ENCODE measurements at regions not wholly inside any gene's neighbourhood (a gene's known extent, or its start where the extent isn't known, plus 50 kb on each side); places are given as distances from the start of the nearest gene placed in this dataset.

GRCh38 chr10:44828508-44829142 lies 82.5 kb upstream of the TMEM72 start:
- Mint-ChIP-seq H3K36me3 (no peaks in the 10 kb centered on the region), H3K4me3 (no peak overlapping the region), H3K9me3 (no peaks in the 10 kb centered on the region), H3K27ac (no peak overlapping the region), H3K4me1 (peaks cover 4% of the 10 kb centered on the region), H3K27me3 (no peaks in the 10 kb centered on the region)

- H3K4me3 Mint-ChIP-seq: no peak overlapping the region
- H3K9me3 Mint-ChIP-seq: no peaks in the 10 kb centered on the region
- peaks cover 4% of the 10 kb centered on the region for H3K4me1 Mint-ChIP-seq
- H3K27me3 Mint-ChIP-seq: no peaks in the 10 kb centered on the region
- no peak overlapping the region for H3K27ac Mint-ChIP-seq
- H3K36me3 Mint-ChIP-seq: no peaks in the 10 kb centered on the region
Measured at GRCh38 chr10:44829426-44829825, 81.7 kb upstream of the TMEM72 start.

GRCh38 chr10:44830022-44830421 lies 81.1 kb upstream of the TMEM72 start:
- no peaks in the 10 kb centered on the region for H3K9me3 Mint-ChIP-seq
- no peak overlapping the region for H3K27ac Mint-ChIP-seq
- no peaks in the 10 kb centered on the region for H3K27me3 Mint-ChIP-seq
- H3K4me1 Mint-ChIP-seq: peaks cover 4% of the 10 kb centered on the region
- no peak overlapping the region for H3K4me3 Mint-ChIP-seq
- no peaks in the 10 kb centered on the region for H3K36me3 Mint-ChIP-seq

- H3K27me3 Mint-ChIP-seq: no peaks in the 10 kb centered on the region
- H3K4me3 Mint-ChIP-seq: no peak overlapping the region
- no peaks in the 10 kb centered on the region for H3K36me3 Mint-ChIP-seq
- no peaks in the 10 kb centered on the region for H3K9me3 Mint-ChIP-seq
- H3K4me1 Mint-ChIP-seq: peaks cover 4% of the 10 kb centered on the region
- no peak overlapping the region for H3K27ac Mint-ChIP-seq
Measured at GRCh38 chr10:44831581-44831980, 79.6 kb upstream of the TMEM72 start.

GRCh38 chr10:44832595-44833390 lies 78.3 kb upstream of the TMEM72 start:
- Mint-ChIP-seq H3K4me1 (peaks cover 4% of the 10 kb centered on the region), H3K27ac (no peak overlapping the region), H3K36me3 (no peaks in the 10 kb centered on the region), H3K27me3 (no peaks in the 10 kb centered on the region), H3K4me3 (no peak overlapping the region), H3K9me3 (no peaks in the 10 kb centered on the region)

- Mint-ChIP-seq H3K36me3 (no peaks in the 10 kb centered on the region), H3K27me3 (peaks cover 2% of the 10 kb centered on the region), H3K4me3 (no peak overlapping the region), H3K4me1 (peaks cover 4% of the 10 kb centered on the region), H3K27ac (no peak overlapping the region), H3K9me3 (no peaks in the 10 kb centered on the region)
Measured at GRCh38 chr10:44834131-44834530, 77.0 kb upstream of the TMEM72 start.

- Mint-ChIP-seq H3K27ac (no peak overlapping the region), H3K36me3 (no peaks in the 10 kb centered on the region), H3K9me3 (no peaks in the 10 kb centered on the region), H3K4me3 (no peak overlapping the region), H3K27me3 (peaks cover 5% of the 10 kb centered on the region), H3K4me1 (peaks cover 4% of the 10 kb centered on the region)
Measured at GRCh38 chr10:44835300-44835699, 75.8 kb upstream of the TMEM72 start.

GRCh38 chr10:44843484-44843883 lies 67.7 kb upstream of the TMEM72 start:
- H3K4me3 Mint-ChIP-seq: no peak overlapping the region
- no peaks in the 10 kb centered on the region for H3K4me1 Mint-ChIP-seq
- H3K9me3 Mint-ChIP-seq: no peaks in the 10 kb centered on the region
- no peak overlapping the region for H3K27ac Mint-ChIP-seq
- no peaks in the 10 kb centered on the region for H3K36me3 Mint-ChIP-seq
- peaks cover 11% of the 10 kb centered on the region for H3K27me3 Mint-ChIP-seq

GRCh38 chr10:44845361-44846175 lies 65.6 kb upstream of the TMEM72 start:
- H3K9me3 Mint-ChIP-seq: no peaks in the 10 kb centered on the region
- H3K36me3 Mint-ChIP-seq: no peaks in the 10 kb centered on the region
- H3K27me3 Mint-ChIP-seq: peaks cover 6% of the 10 kb centered on the region
- H3K4me3 Mint-ChIP-seq: no peak overlapping the region
- H3K27ac Mint-ChIP-seq: no peak overlapping the region
- H3K4me1 Mint-ChIP-seq: no peaks in the 10 kb centered on the region

- Mint-ChIP-seq H3K27me3 (no peaks in the 10 kb centered on the region), H3K4me1 (no peaks in the 10 kb centered on the region)
Measured at GRCh38 chr10:44847110-44847509, 64.0 kb upstream of the TMEM72 start.

GRCh38 chr10:44848211-44848610 lies 62.9 kb upstream of the TMEM72 start:
- no peaks in the 10 kb centered on the region for H3K36me3 Mint-ChIP-seq
- no peak overlapping the region for H3K27ac Mint-ChIP-seq
- no peaks in the 10 kb centered on the region for H3K27me3 Mint-ChIP-seq
- no peaks in the 10 kb centered on the region for H3K9me3 Mint-ChIP-seq
- no peak overlapping the region for H3K4me3 Mint-ChIP-seq
- no peaks in the 10 kb centered on the region for H3K4me1 Mint-ChIP-seq

More at GRCh38 chr10:44847110-44847509, 64.0 kb upstream of the TMEM72 start:
- H3K27ac Mint-ChIP-seq: no peak overlapping the region
- no peaks in the 10 kb centered on the region for H3K9me3 Mint-ChIP-seq
- H3K4me3 Mint-ChIP-seq: no peak overlapping the region
- no peaks in the 10 kb centered on the region for H3K36me3 Mint-ChIP-seq

GRCh38 chr10:44849936-44850335 lies 61.2 kb upstream of the TMEM72 start:
- no peaks in the 10 kb centered on the region for H3K36me3 Mint-ChIP-seq
- no peak overlapping the region for H3K4me3 Mint-ChIP-seq
- H3K4me1 Mint-ChIP-seq: no peaks in the 10 kb centered on the region
- H3K9me3 Mint-ChIP-seq: no peaks in the 10 kb centered on the region
- no peak overlapping the region for H3K27ac Mint-ChIP-seq
- no peaks in the 10 kb centered on the region for H3K27me3 Mint-ChIP-seq

- Mint-ChIP-seq H3K9me3 (no peaks in the 10 kb centered on the region), H3K36me3 (no peaks in the 10 kb centered on the region), H3K4me3 (no peak overlapping the region), H3K4me1 (no peaks in the 10 kb centered on the region), H3K27me3 (no peaks in the 10 kb centered on the region), H3K27ac (no peak overlapping the region)
Measured at GRCh38 chr10:44850356-44850934, 60.7 kb upstream of the TMEM72 start.

- Mint-ChIP-seq H3K4me1 (no peaks in the 10 kb centered on the region), H3K9me3 (no peaks in the 10 kb centered on the region), H3K27ac (no peak overlapping the region), H3K36me3 (no peaks in the 10 kb centered on the region), H3K4me3 (no peak overlapping the region), H3K27me3 (no peaks in the 10 kb centered on the region)
Measured at GRCh38 chr10:44851413-44851812, 59.7 kb upstream of the TMEM72 start.

GRCh38 chr10:44851881-44852280 lies 59.3 kb upstream of the TMEM72 start:
- H3K4me1 Mint-ChIP-seq: no peaks in the 10 kb centered on the region
- no peak overlapping the region for H3K4me3 Mint-ChIP-seq
- no peak overlapping the region for H3K27ac Mint-ChIP-seq
- H3K36me3 Mint-ChIP-seq: no peaks in the 10 kb centered on the region
- no peaks in the 10 kb centered on the region for H3K9me3 Mint-ChIP-seq
- no peaks in the 10 kb centered on the region for H3K27me3 Mint-ChIP-seq
